Neural progenitor cell (in vitro differentiated cells): ENCODE measurements at regions not wholly inside any gene's neighbourhood (a gene's known extent, or its start where the extent isn't known, plus 50 kb on each side); places are given as distances from the start of the nearest gene placed in this dataset.

Experiments used
- DNase-seq: peaks from one replicate; pipeline ENCODE4 v3.0.0-alpha.2; 2016; ENCODE audit warnings: low spot score
- H2AFZ ChIP-seq: fragments of 200-600 bp; sonication (generic); replicated peaks from 2 replicates; pipeline ENCODE4 v1.6.1; 2016; ENCODE audit warnings: antibody characterized with exemption
- H3F3A ChIP-seq: fragments of 200-600 bp; sonication (generic); 2 replicates; pipeline ENCODE4 v1.6.1; 2016; ENCODE audit warnings: antibody characterized with exemption, low read depth
- H3K27ac ChIP-seq: fragments of 200-600 bp; sonication (generic); 2 replicates; pipeline ENCODE4 v1.5.1; 2016; ENCODE audit warnings: mild to moderate bottlenecking
- H3K27me3 ChIP-seq: fragments of 200-600 bp; sonication (generic); 2 replicates; pipeline ENCODE4 v1.6.1; 2016; ENCODE audit warnings: mild to moderate bottlenecking, moderate library complexity
- H3K36me3 ChIP-seq: fragments of 200-600 bp; sonication (generic); 2 replicates; pipeline ENCODE4 v1.5.1; 2016
- H3K4me1 ChIP-seq: fragments of 200-600 bp; sonication (generic); 2 replicates; pipeline ENCODE4 v1.6.1; 2016; ENCODE audit warnings: mixed run types
- H3K4me2 ChIP-seq: fragments of 200-600 bp; sonication (generic); 2 replicates; pipeline ENCODE4 v1.6.1; 2016
- H3K4me3 ChIP-seq: fragments of 200-600 bp; sonication (generic); 2 replicates; pipeline ENCODE4 v1.5.1; 2016
- H3K79me2 ChIP-seq: fragments of 200-600 bp; sonication (generic); 2 replicates; pipeline ENCODE4 v1.6.1; 2016; ENCODE audit warnings: low read depth
- H3K9ac ChIP-seq: fragments of 200-600 bp; sonication (generic); 2 replicates; pipeline ENCODE4 v1.6.1; 2016
- H3K9me3 ChIP-seq: fragments of 200-600 bp; sonication (generic); 2 replicates; pipeline ENCODE4 v1.5.1; 2016; ENCODE audit warnings: low read depth
- H4K20me1 ChIP-seq: fragments of 200-600 bp; sonication (generic); 2 replicates; pipeline ENCODE4 v1.6.1; 2016; ENCODE audit warnings: low read depth
- H3K27ac Mint-ChIP-seq: 3 replicates; pipeline ENCODE4 v1.8.0; 2021; ENCODE audit warnings: mixed read lengths
- H3K27me3 Mint-ChIP-seq: 2 replicates; pipeline ENCODE4 v1.8.0; 2022; ENCODE audit warnings: low read depth, mild to moderate bottlenecking, inconsistent platforms, moderate library complexity, mixed read lengths; ENCODE audit not compliant: insufficient read depth
- H3K36me3 Mint-ChIP-seq: 3 replicates; pipeline ENCODE4 v1.8.0; 2021; ENCODE audit warnings: mixed read lengths
- H3K4me1 Mint-ChIP-seq: 3 replicates; pipeline ENCODE4 v1.8.0; 2021; ENCODE audit warnings: mixed read lengths
- H3K4me3 Mint-ChIP-seq: 3 replicates; pipeline ENCODE4 v1.8.0; 2021; ENCODE audit warnings: mild to moderate bottlenecking, moderate library complexity, mixed read lengths
- H3K9me3 Mint-ChIP-seq: 3 replicates; pipeline ENCODE4 v1.8.0; 2020; ENCODE audit warnings: mixed read lengths
- EZH2 ChIP-seq: fragments of 200-600 bp; sonication (generic); IDR thresholded peaks from 2 replicates; pipeline ENCODE4 v1.6.1; 2017; ENCODE audit warnings: antibody characterized with exemption, mild to moderate bottlenecking, moderate library complexity
- EZH2phosphoT487 ChIP-seq: fragments of 200-600 bp; sonication (generic); IDR thresholded peaks from 2 replicates; pipeline ENCODE4 v1.6.1; 2017; ENCODE audit warnings: antibody characterized with exemption
- TF ChIP-seq, protein P1 (sequence below): fragments of 200-600 bp; sonication (generic); IDR thresholded peaks from 2 replicates; pipeline ENCODE4 v1.5.1; 2017; ENCODE audit warnings: antibody characterized with exemption, mild to moderate bottlenecking

DNA sequence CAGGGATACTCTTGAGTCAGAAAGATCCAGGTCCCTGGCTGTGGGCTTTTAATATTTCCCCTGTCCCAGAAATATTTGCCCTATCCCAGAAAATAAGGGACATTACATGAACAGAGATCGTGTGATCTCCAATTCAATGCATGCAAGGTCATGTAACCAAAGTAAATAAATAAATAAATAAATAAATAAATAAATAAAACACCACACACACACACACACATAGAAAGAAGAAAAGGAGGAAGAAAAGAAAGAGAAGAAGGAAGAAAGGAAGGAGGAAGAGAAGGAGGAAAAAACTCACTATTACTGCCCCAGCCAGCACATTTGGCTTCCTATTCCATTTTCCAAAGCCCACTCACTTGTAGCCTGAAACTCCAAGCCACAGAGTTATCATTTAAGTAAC lies 117.9 kb upstream of the CFAP20DC start:
- Histone ChIP-seq H3K4me2 (no peak overlapping the region), H3K36me3 (no peaks in the 10 kb centered on the region), H3K27me3 (no peaks in the 10 kb centered on the region), H3K4me1 (peaks cover 9% of the 10 kb centered on the region), H4K20me1 (no peaks in the 10 kb centered on the region), H3K9ac (no peak overlapping the region), H3K79me2 (no peaks in the 10 kb centered on the region), H3F3A (no peaks in the 10 kb centered on the region), H3K4me3 (no peak overlapping the region), H3K9me3 (no peaks in the 10 kb centered on the region), H2AFZ (no peak overlapping the region), H3K27ac (no peak overlapping the region)
- Mint-ChIP-seq H3K4me1 (no peaks in the 10 kb centered on the region), H3K9me3 (peaks cover 8% of the 10 kb centered on the region), H3K27me3 (no peaks in the 10 kb centered on the region), H3K36me3 (no peaks in the 10 kb centered on the region), H3K4me3 (no peak overlapping the region), H3K27ac (no peak overlapping the region)
- TF ChIP-seq, protein P1, sequence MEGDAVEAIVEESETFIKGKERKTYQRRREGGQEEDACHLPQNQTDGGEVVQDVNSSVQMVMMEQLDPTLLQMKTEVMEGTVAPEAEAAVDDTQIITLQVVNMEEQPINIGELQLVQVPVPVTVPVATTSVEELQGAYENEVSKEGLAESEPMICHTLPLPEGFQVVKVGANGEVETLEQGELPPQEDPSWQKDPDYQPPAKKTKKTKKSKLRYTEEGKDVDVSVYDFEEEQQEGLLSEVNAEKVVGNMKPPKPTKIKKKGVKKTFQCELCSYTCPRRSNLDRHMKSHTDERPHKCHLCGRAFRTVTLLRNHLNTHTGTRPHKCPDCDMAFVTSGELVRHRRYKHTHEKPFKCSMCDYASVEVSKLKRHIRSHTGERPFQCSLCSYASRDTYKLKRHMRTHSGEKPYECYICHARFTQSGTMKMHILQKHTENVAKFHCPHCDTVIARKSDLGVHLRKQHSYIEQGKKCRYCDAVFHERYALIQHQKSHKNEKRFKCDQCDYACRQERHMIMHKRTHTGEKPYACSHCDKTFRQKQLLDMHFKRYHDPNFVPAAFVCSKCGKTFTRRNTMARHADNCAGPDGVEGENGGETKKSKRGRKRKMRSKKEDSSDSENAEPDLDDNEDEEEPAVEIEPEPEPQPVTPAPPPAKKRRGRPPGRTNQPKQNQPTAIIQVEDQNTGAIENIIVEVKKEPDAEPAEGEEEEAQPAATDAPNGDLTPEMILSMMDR, result no peak
- TF ChIP-seq EZH2phosphoT487, result no peak
- TF ChIP-seq EZH2, result no peak
- DNase-seq, result no peak

DNA sequence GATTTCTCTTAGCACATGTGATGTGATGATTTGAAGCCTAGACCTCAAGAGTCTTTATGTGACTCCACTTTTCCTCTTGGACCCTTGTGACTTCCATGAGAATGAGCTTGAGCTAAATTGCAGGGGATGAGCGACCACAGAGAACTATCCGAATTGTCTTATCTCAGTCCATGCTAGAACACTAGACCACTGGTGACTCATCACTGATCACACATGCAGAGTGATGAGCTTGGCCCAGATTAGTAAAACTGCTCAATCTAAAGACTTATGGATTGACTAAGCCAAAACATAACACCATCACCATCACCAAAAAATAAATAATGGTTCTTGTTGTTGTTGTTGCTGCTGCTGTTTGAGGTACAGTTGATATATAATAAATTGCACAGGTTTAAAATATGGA lies 114.1 kb upstream of the CFAP20DC start:
- Histone ChIP-seq H3K27me3 (no peaks in the 10 kb centered on the region), H3K4me3 (no peak overlapping the region), H3F3A (no peaks in the 10 kb centered on the region), H3K9ac (no peak overlapping the region), H3K27ac (no peak overlapping the region), H4K20me1 (no peaks in the 10 kb centered on the region), H3K4me1 (peaks cover 9% of the 10 kb centered on the region), H3K4me2 (no peak overlapping the region), H2AFZ (no peak overlapping the region), H3K36me3 (no peaks in the 10 kb centered on the region), H3K79me2 (no peaks in the 10 kb centered on the region), H3K9me3 (no peaks in the 10 kb centered on the region)
- DNase-seq, result no peak
- Mint-ChIP-seq H3K36me3 (no peaks in the 10 kb centered on the region), H3K27ac (no peak overlapping the region), H3K4me3 (no peak overlapping the region), H3K9me3 (peaks cover 4% of the 10 kb centered on the region), H3K4me1 (no peaks in the 10 kb centered on the region), H3K27me3 (no peaks in the 10 kb centered on the region)
- TF ChIP-seq EZH2 (no peak), EZH2phosphoT487 (no peak)
- TF ChIP-seq, protein P1, result no peak

- Histone ChIP-seq H3K79me2 (no peaks in the 10 kb centered on the region), H3K4me2 (no peak overlapping the region), H3K4me3 (no peak overlapping the region), H2AFZ (no peak overlapping the region), H3K4me1 (peaks cover 9% of the 10 kb centered on the region), H3K9ac (no peak overlapping the region), H3F3A (no peaks in the 10 kb centered on the region), H3K9me3 (no peaks in the 10 kb centered on the region), H4K20me1 (no peaks in the 10 kb centered on the region), H3K27me3 (no peaks in the 10 kb centered on the region), H3K36me3 (no peaks in the 10 kb centered on the region), H3K27ac (no peak overlapping the region)
- no peaks in the 10 kb centered on the region for H3K36me3 Mint-ChIP-seq
- no peak for DNase-seq
- H3K4me3 Mint-ChIP-seq, result no peak overlapping the region
- H3K9me3 Mint-ChIP-seq, result no peaks in the 10 kb centered on the region
- no peaks in the 10 kb centered on the region for H3K27me3 Mint-ChIP-seq
- TF ChIP-seq EZH2phosphoT487, result no peak
- no peak for TF ChIP-seq EZH2
- TF ChIP-seq, protein P1, result no peak
- no peak overlapping the region for H3K27ac Mint-ChIP-seq
- no peaks in the 10 kb centered on the region for H3K4me1 Mint-ChIP-seq
These were observed 111.2 kb upstream of the CFAP20DC start for GRCh38 chr3:59161048-59161447.
